OCI-LY1 (cell line): ENCODE measurements at regions not wholly inside any gene's neighbourhood (a gene's known extent, or its start where the extent isn't known, plus 50 kb on each side); places are given as distances from the start of the nearest gene placed in this dataset.
"Not testable (repeated sequence)": the region's sequence is repeated elsewhere in the genome, so short reads cannot be mapped to it uniquely, and the experiment has no call there.

ENCODE experiments used
- H2AFZ ChIP-seq: fragments of 200-600 bp; sonication (generic), shearing (Covaris generic); 2 replicates; pipeline ENCODE4 v1.6.0; 2014; ENCODE audit warnings: antibody characterized with exemption, mild to moderate bottlenecking, low read length
- H3F3A ChIP-seq: fragments of 200-600 bp; sonication (generic), shearing (Covaris generic); 2 replicates; pipeline ENCODE4 v1.6.0; 2014; ENCODE audit warnings: mild to moderate bottlenecking, antibody characterized with exemption, low read length, moderate library complexity; ENCODE audit not compliant: insufficient read depth
- H3K27ac ChIP-seq: fragments of 200-600 bp; sonication (generic); 2 replicates; pipeline ENCODE4 v1.5.1; 2014; ENCODE audit warnings: low read length, mixed run types, mild to moderate bottlenecking, low read depth; ENCODE audit not compliant: poor library complexity, severe bottlenecking
- H3K27me3 ChIP-seq: fragments of 200-600 bp; sonication (generic); 2 replicates; pipeline ENCODE4 v1.6.0; 2014; ENCODE audit warnings: antibody characterized with exemption, mild to moderate bottlenecking, low read length, moderate library complexity; ENCODE audit not compliant: insufficient read depth
- H3K36me3 ChIP-seq: fragments of 200-600 bp; sonication (generic); 2 replicates; pipeline ENCODE4 v1.6.1; 2014; ENCODE audit warnings: mild to moderate bottlenecking, antibody characterized with exemption, low read length, moderate library complexity, mixed read lengths; ENCODE audit not compliant: insufficient read depth
- H3K4me1 ChIP-seq: fragments of 200-600 bp; sonication (generic); 2 replicates; pipeline ENCODE4 v1.5.1; 2014; ENCODE audit warnings: mild to moderate bottlenecking, low read length, moderate library complexity; ENCODE audit not compliant: insufficient read depth, severe bottlenecking
- H3K4me2 ChIP-seq: fragments of 200-600 bp; sonication (generic), shearing (Covaris generic); 2 replicates; pipeline ENCODE4 v1.6.1; 2014; ENCODE audit warnings: low read length
- H3K4me3 ChIP-seq: fragments of 200-600 bp; sonication (generic); 2 replicates; pipeline ENCODE4 v1.5.1; 2014; ENCODE audit warnings: low read length, low read depth, mild to moderate bottlenecking, mixed read lengths; ENCODE audit not compliant: poor library complexity, severe bottlenecking
- H3K79me2 ChIP-seq: fragments of 200-600 bp; shearing (Covaris generic); 2 replicates; pipeline ENCODE4 v1.6.1; 2016; ENCODE audit warnings: mixed run types, low read length, mixed read lengths; ENCODE audit not compliant: insufficient read depth
- H3K9ac ChIP-seq: fragments of 200-600 bp; sonication (generic), shearing (Covaris generic); 2 replicates; pipeline ENCODE4 v1.6.1; 2014; ENCODE audit warnings: mild to moderate bottlenecking, low read length, mixed read lengths
- H3K9me2 ChIP-seq: fragments of 200-600 bp; sonication (generic), shearing (Covaris generic); 2 replicates; pipeline ENCODE4 v1.6.1; 2014; ENCODE audit warnings: low read depth, mild to moderate bottlenecking, low read length, mixed read lengths
- H3K9me3 ChIP-seq: fragments of 200-600 bp; shearing (Covaris generic); 2 replicates; pipeline ENCODE4 v1.6.1; 2014; ENCODE audit warnings: low read length, mixed read lengths
- H4K20me1 ChIP-seq: fragments of 200-600 bp; sonication (generic), shearing (Covaris generic); 2 replicates; pipeline ENCODE4 v1.6.0; 2016; ENCODE audit warnings: mild to moderate bottlenecking, low read length; ENCODE audit not compliant: insufficient read depth
- CTCF ChIP-seq: fragments of 200-600 bp; sonication (generic), shearing (Covaris generic); IDR thresholded peaks from 2 replicates; pipeline ENCODE4 v1.5.1; 2017; ENCODE audit warnings: mild to moderate bottlenecking, antibody characterized with exemption, low read length, moderate library complexity, mixed read lengths
- EZH2 ChIP-seq: fragments of 200-600 bp; sonication (generic), shearing (Covaris generic); IDR thresholded peaks from 2 replicates; pipeline ENCODE4 v1.8.0; 2017; ENCODE audit warnings: borderline replicate concordance, mixed run types, mild to moderate bottlenecking, antibody characterized with exemption, low read length, moderate library complexity, mixed read lengths

- Histone ChIP-seq H3K27me3 (no peaks in the 10 kb centered on the region), H3K4me1 (peaks cover 55% of the 10 kb centered on the region), H3K9ac (no peak overlapping the region), H3K27ac (peak overlapping the region; percentile 74), H3K9me2 (no peaks in the 10 kb centered on the region), H3K4me3 (no peak overlapping the region), H4K20me1 (no peaks in the 10 kb centered on the region), H3K79me2 (no peaks in the 10 kb centered on the region), H3F3A (no peaks in the 10 kb centered on the region), H3K36me3 (no peaks in the 10 kb centered on the region), H3K4me2 (no peak overlapping the region), H2AFZ (no peak overlapping the region), H3K9me3 (peaks cover 11% of the 10 kb centered on the region; the same call in 1 of the 2 replicates)
- TF ChIP-seq EZH2, result no peak
- no peak for TF ChIP-seq CTCF
Observed at GRCh38 chr9:82134010-82134409, 145.4 kb downstream of the SPATA31D1 start.

GRCh38 chr9:82135106-82135505 lies 146.5 kb downstream of the SPATA31D1 start:
- H3K9me3 ChIP-seq, result peaks cover 11% of the 10 kb centered on the region; the same call in 1 of the 2 replicates
- H3K27ac ChIP-seq, result peak overlapping the region; percentile 74
- H3K4me2 ChIP-seq, result no peak overlapping the region
- no peak for TF ChIP-seq CTCF
- no peak for TF ChIP-seq EZH2
- no peak overlapping the region for H3K4me3 ChIP-seq
- no peaks in the 10 kb centered on the region for H3K9me2 ChIP-seq
- no peaks in the 10 kb centered on the region for H3K27me3 ChIP-seq
- H3K79me2 ChIP-seq, result no peaks in the 10 kb centered on the region
- no peaks in the 10 kb centered on the region for H3F3A ChIP-seq
- H3K36me3 ChIP-seq, result no peaks in the 10 kb centered on the region
- no peak overlapping the region for H3K9ac ChIP-seq
- no peak overlapping the region for H2AFZ ChIP-seq
- H4K20me1 ChIP-seq, result no peaks in the 10 kb centered on the region
- peaks cover 50% of the 10 kb centered on the region for H3K4me1 ChIP-seq

- H3K36me3 ChIP-seq, H3K9ac ChIP-seq, H3F3A ChIP-seq, H3K79me2 ChIP-seq, H3K27ac ChIP-seq, H3K4me3 ChIP-seq, H2AFZ ChIP-seq, H3K4me2 ChIP-seq, H4K20me1 ChIP-seq, H3K9me2 ChIP-seq, H3K27me3 ChIP-seq: not testable (repeated sequence)
- Histone ChIP-seq H3K4me1 (peaks cover 49% of the 10 kb centered on the region), H3K9me3 (peaks cover 11% of the 10 kb centered on the region; the same call in 1 of the 2 replicates)
Observed at GRCh38 chr9:82138081-82138480, 149.5 kb downstream of the SPATA31D1 start.

GRCh38 chr9:82140471-82140870 lies 151.9 kb downstream of the SPATA31D1 start:
- H3K9me3 ChIP-seq, result peaks cover 6% of the 10 kb centered on the region; the same call in 1 of the 2 replicates
- H3K4me2 ChIP-seq, result no peak overlapping the region
- no peaks in the 10 kb centered on the region for H3F3A ChIP-seq
- H2AFZ ChIP-seq, result no peak overlapping the region
- H4K20me1 ChIP-seq, result no peaks in the 10 kb centered on the region
- no peaks in the 10 kb centered on the region for H3K36me3 ChIP-seq
- no peaks in the 10 kb centered on the region for H3K79me2 ChIP-seq
- no peak overlapping the region for H3K9ac ChIP-seq
- H3K9me2 ChIP-seq, result no peaks in the 10 kb centered on the region
- no peaks in the 10 kb centered on the region for H3K27me3 ChIP-seq
- no peak for TF ChIP-seq CTCF
- no peak for TF ChIP-seq EZH2
- peaks cover 45% of the 10 kb centered on the region for H3K4me1 ChIP-seq
- H3K4me3 ChIP-seq, result no peak overlapping the region
- peak overlapping the region; percentile 36 for H3K27ac ChIP-seq
